ENCODE measurements at regions not wholly inside any gene's neighbourhood (a gene's known extent, or its start where the extent isn't known, plus 50 kb on each side); places are given as distances from the start of the nearest gene placed in this dataset.
"Not testable (repeated sequence)": the region's sequence is repeated elsewhere in the genome, so short reads cannot be mapped to it uniquely, and the experiment has no call there.

DNA sequence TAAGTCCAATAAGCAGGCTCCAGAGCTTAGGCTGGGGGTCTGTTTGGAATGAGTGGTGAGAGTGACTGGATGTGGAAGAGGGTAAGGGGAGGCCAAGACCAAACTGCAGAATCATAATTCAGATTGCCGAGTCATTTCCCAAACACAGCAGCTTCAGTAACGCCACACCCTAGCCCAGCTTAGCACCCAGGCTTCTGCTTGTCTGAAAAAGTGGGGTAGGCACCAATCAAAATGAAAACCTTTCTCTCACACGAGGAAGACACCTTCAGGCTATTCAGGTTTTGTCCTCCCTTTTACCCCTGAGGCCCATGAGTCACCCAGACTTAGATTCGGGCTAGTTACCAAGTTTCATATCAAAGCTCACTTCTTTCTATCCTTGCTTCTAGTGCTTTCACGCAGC is 306.1 kb downstream of the DAD1 start:
- H3K9me2 ChIP-seq (replicated peaks; ENCODE audit: low read depth, low read length): no peaks in the 10 kb centered on the region
- no peaks in the 10 kb centered on the region for H3K9me3 ChIP-seq (ENCODE audit: insufficient read depth, low read depth, low read length)
- H3F3A ChIP-seq (ENCODE audit: low read depth): no peaks in the 10 kb centered on the region
- no peaks in the 10 kb centered on the region for H4K20me1 ChIP-seq (ENCODE audit: insufficient read depth, low read length, poor library complexity, severe bottlenecking)
- H3K4me3 ChIP-seq (ENCODE audit: low read length, poor library complexity, severe bottlenecking): no peak overlapping the region
- H3K9ac ChIP-seq (ENCODE audit: low read depth, low read length, poor library complexity, severe bottlenecking): no peak overlapping the region
- no peak overlapping the region for H3K4me2 ChIP-seq (ENCODE audit: low read depth, low read length, poor library complexity, severe bottlenecking)
- TF ChIP-seq, protein P1, sequence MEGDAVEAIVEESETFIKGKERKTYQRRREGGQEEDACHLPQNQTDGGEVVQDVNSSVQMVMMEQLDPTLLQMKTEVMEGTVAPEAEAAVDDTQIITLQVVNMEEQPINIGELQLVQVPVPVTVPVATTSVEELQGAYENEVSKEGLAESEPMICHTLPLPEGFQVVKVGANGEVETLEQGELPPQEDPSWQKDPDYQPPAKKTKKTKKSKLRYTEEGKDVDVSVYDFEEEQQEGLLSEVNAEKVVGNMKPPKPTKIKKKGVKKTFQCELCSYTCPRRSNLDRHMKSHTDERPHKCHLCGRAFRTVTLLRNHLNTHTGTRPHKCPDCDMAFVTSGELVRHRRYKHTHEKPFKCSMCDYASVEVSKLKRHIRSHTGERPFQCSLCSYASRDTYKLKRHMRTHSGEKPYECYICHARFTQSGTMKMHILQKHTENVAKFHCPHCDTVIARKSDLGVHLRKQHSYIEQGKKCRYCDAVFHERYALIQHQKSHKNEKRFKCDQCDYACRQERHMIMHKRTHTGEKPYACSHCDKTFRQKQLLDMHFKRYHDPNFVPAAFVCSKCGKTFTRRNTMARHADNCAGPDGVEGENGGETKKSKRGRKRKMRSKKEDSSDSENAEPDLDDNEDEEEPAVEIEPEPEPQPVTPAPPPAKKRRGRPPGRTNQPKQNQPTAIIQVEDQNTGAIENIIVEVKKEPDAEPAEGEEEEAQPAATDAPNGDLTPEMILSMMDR (conservative IDR thresholded peaks at IDR 0.05; ENCODE audit: low read length): no peak
- no peak for TF ChIP-seq EZH2phosphoT487 (IDR thresholded peaks at IDR 0.05; ENCODE audit: borderline replicate concordance)
- no peak overlapping the region for H2AFZ ChIP-seq (ENCODE audit: low read length)
- peaks cover 18% of the 10 kb centered on the region for H3K4me1 ChIP-seq (ENCODE audit: insufficient read depth, low read length, poor library complexity, severe bottlenecking)
- H3K79me2 ChIP-seq (ENCODE audit: insufficient read depth, low read length): no peaks in the 10 kb centered on the region
- no peaks in the 10 kb centered on the region for H3K36me3 ChIP-seq (ENCODE audit: insufficient read depth, low read length)
- no peaks in the 10 kb centered on the region for H3K27me3 ChIP-seq (ENCODE audit: insufficient read depth, low read length, poor library complexity, severe bottlenecking)

DNA sequence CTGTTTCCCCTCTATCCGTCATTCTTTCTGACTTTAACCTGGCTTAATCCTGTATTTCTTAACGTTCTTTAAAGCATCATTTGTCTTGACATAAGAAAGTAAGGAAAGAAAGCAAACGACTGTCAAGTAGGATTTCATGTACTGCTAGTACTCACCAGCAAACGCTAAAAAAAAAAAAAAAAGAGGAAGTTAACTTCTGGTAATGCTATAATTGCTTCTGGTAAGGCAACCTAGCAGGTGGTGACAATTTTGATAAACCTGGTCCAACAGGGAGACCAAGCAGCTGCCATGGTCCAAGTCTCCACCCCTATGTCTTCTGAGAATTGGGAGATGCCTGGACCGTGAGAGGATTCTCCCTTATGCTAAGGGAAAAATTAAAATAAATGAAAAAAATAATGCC is 306.6 kb downstream of the DAD1 start:
- H3K4me1 ChIP-seq (ENCODE audit: insufficient read depth, low read length, poor library complexity, severe bottlenecking): peaks cover 18% of the 10 kb centered on the region
- no peaks in the 10 kb centered on the region for H3K9me3 ChIP-seq (ENCODE audit: insufficient read depth, low read depth, low read length)
- H3K9me2 ChIP-seq (replicated peaks; ENCODE audit: low read depth, low read length): no peaks in the 10 kb centered on the region
- H4K20me1 ChIP-seq (ENCODE audit: insufficient read depth, low read length, poor library complexity, severe bottlenecking): no peaks in the 10 kb centered on the region
- no peak overlapping the region for H3K9ac ChIP-seq (ENCODE audit: low read depth, low read length, poor library complexity, severe bottlenecking)
- H2AFZ ChIP-seq (ENCODE audit: low read length): no peak overlapping the region
- H3F3A ChIP-seq (ENCODE audit: low read depth): no peaks in the 10 kb centered on the region
- H3K79me2 ChIP-seq (ENCODE audit: insufficient read depth, low read length): no peaks in the 10 kb centered on the region
- no peak overlapping the region for H3K4me2 ChIP-seq (ENCODE audit: low read depth, low read length, poor library complexity, severe bottlenecking)
- H3K27me3 ChIP-seq (ENCODE audit: insufficient read depth, low read length, poor library complexity, severe bottlenecking): no peaks in the 10 kb centered on the region
- no peak for TF ChIP-seq EZH2phosphoT487 (IDR thresholded peaks at IDR 0.05; ENCODE audit: borderline replicate concordance)
- TF ChIP-seq, protein P1 (conservative IDR thresholded peaks at IDR 0.05; ENCODE audit: low read length): no peak
- H3K36me3 ChIP-seq (ENCODE audit: insufficient read depth, low read length): no peaks in the 10 kb centered on the region
- H3K4me3 ChIP-seq (ENCODE audit: low read length, poor library complexity, severe bottlenecking): no peak overlapping the region

DNA sequence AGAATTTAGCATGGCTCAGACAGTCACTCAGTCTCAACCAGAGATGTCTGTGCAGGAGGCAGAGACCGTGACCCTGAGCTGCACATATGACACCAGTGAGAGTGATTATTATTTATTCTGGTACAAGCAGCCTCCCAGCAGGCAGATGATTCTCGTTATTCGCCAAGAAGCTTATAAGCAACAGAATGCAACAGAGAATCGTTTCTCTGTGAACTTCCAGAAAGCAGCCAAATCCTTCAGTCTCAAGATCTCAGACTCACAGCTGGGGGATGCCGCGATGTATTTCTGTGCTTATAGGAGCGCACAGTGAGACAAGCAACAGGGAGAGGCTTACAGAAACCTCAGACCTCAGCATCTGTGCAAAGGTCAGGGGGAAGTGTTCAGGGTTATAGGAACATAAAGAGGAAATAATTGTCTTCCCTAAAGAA is 307.6 kb downstream of the DAD1 start:
- H4K20me1 ChIP-seq (ENCODE audit: insufficient read depth, low read length, poor library complexity, severe bottlenecking); H3K79me2 ChIP-seq (ENCODE audit: insufficient read depth, low read length); H3K9me2 ChIP-seq (replicated peaks; ENCODE audit: low read depth, low read length); H3K9ac ChIP-seq (ENCODE audit: low read depth, low read length, poor library complexity, severe bottlenecking); H3K27me3 ChIP-seq (ENCODE audit: insufficient read depth, low read length, poor library complexity, severe bottlenecking); H3K9me3 ChIP-seq (ENCODE audit: insufficient read depth, low read depth, low read length); H3K36me3 ChIP-seq (ENCODE audit: insufficient read depth, low read length); H3K4me3 ChIP-seq (ENCODE audit: low read length, poor library complexity, severe bottlenecking); H3F3A ChIP-seq (ENCODE audit: low read depth): not testable (repeated sequence)
- Histone ChIP-seq H2AFZ (ENCODE audit: low read length) (0 out of 2 replicates have a peak overlapping the region, but pooled peaks have one; percentile 23), H3K4me2 (ENCODE audit: low read depth, low read length, poor library complexity, severe bottlenecking) (peak overlapping the region; percentile 31), H3K4me1 (ENCODE audit: insufficient read depth, low read length, poor library complexity, severe bottlenecking) (peaks cover 18% of the 10 kb centered on the region)

DNA sequence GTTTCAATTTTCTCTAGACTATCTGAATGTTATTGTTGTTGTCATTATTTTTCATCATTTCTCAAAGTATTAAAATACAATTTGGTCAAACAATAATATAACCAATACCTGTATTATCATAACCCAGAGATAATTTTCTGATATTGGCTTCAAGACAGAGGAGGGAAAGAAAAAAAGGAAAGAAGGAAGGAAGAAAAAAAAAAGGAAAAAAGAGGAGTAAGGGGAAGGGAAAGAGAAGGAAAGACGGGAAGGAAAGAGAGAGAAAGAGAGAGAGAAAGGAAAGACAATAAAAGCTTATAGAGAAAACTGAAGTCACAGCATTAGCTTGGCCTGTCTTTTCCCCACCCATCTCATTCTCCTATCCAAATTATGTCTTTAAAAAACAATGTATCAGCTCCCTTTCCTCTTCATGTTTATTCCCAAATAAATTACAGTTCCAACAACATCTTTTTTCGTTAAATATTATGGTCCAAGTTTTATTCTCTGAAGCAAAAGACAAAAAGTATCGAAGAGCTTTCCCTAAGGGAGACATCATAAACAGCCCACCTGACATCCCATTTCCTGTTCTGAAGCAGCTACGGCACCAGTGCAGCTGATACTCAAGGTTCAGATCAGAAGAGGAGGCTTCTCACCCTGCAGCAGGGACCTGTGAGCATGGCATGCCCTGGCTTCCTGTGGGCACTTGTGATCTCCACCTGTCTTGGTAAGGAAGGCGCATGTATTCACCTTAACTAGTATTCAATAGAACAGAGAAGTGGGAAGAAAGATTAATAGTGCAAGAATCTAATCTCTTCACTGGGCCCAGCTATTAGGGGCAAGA is 308.3 kb downstream of the DAD1 start:
- H3K4me1 ChIP-seq (ENCODE audit: insufficient read depth, low read length, poor library complexity, severe bottlenecking): peaks cover 18% of the 10 kb centered on the region
- H2AFZ ChIP-seq (ENCODE audit: low read length): no peak overlapping the region
- H3K36me3 ChIP-seq (ENCODE audit: insufficient read depth, low read length): no peaks in the 10 kb centered on the region
- H3K4me2 ChIP-seq (ENCODE audit: low read depth, low read length, poor library complexity, severe bottlenecking): peak overlapping the region; percentile 31
- no peaks in the 10 kb centered on the region for H3K9me2 ChIP-seq (replicated peaks; ENCODE audit: low read depth, low read length)
- H3K9me3 ChIP-seq (ENCODE audit: insufficient read depth, low read depth, low read length): no peaks in the 10 kb centered on the region
- H3K27me3 ChIP-seq (ENCODE audit: insufficient read depth, low read length, poor library complexity, severe bottlenecking): no peaks in the 10 kb centered on the region
- no peak overlapping the region for H3K4me3 ChIP-seq (ENCODE audit: low read length, poor library complexity, severe bottlenecking)
- no peaks in the 10 kb centered on the region for H4K20me1 ChIP-seq (ENCODE audit: insufficient read depth, low read length, poor library complexity, severe bottlenecking)
- no peaks in the 10 kb centered on the region for H3F3A ChIP-seq (ENCODE audit: low read depth)
- TF ChIP-seq EZH2phosphoT487 (IDR thresholded peaks at IDR 0.05; ENCODE audit: borderline replicate concordance): no peak
- TF ChIP-seq, protein P1 (conservative IDR thresholded peaks at IDR 0.05; ENCODE audit: low read length): no peak
- no peak overlapping the region for H3K9ac ChIP-seq (ENCODE audit: low read depth, low read length, poor library complexity, severe bottlenecking)
- H3K79me2 ChIP-seq (ENCODE audit: insufficient read depth, low read length): no peaks in the 10 kb centered on the region

All from Loucy (cell line).